ENCODE measurements at regions not wholly inside any gene's neighbourhood (a gene's known extent, or its start where the extent isn't known, plus 50 kb on each side); places are given as distances from the start of the nearest gene placed in this dataset.
"Not testable (repeated sequence)": the region's sequence is repeated elsewhere in the genome, so short reads cannot be mapped to it uniquely, and the experiment has no call there.

DNA sequence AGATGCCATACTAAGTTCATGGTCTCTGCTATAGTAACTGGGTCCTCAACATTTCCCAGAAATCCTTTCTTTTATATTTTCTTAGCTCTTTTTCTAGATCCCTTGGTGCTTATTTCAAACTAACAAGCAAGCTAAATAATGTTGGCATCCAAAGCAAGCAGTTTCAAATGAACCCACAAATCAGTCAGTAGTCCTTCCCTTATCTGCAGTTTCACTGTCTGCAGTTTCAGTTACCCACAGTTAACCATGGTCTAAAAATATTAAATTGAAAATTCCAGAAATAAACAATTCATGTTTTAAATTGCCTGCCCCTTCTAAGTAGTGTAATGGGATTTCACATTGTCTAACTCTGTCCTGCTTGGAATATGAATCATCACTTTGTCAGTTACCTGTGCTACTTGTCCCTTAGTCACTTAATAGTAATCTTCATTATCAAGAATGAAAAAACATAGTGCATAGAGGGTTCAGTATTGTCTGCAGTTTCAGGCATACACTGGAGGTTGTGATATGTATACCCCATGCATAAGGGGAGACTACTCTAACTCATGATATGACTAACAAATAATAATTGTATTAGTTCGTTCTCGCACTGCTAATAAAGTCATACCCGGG is 633.7 kb downstream of the MECOM start:
- no peak overlapping the region for H3K27ac Mint-ChIP-seq

DNA sequence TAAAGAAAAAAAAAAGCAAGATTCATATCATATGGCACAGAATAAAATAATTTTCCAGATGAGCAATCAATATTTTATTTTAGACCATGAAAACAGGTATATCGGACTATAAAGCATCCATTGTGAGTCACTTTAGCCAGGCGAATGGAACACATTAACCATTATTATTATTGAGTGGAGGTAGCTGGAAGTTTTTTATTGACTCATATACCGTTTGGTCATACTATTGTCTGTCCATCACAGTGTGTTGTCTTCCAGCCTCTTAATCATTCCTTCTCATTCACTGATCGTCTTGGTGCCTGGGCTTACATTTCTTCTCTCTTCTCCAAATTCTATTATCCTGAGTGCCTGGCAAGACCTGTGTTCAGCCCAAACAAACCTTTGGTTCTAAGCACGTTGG is 634.8 kb downstream of the MECOM start:
- Mint-ChIP-seq H3K4me1 (no peaks in the 10 kb centered on the region), H3K27me3 (no peaks in the 10 kb centered on the region), H3K4me3 (no peak overlapping the region), H3K9me3 (peaks cover 3% of the 10 kb centered on the region), H3K27ac (no peak overlapping the region), H3K36me3 (no peaks in the 10 kb centered on the region)
- ATAC-seq = no peak

More for the DNA sequence above, 633.7 kb downstream of the MECOM start:
- Mint-ChIP-seq H3K27me3 (no peaks in the 10 kb centered on the region), H3K9me3 (peaks cover 3% of the 10 kb centered on the region), H3K4me1 (no peaks in the 10 kb centered on the region), H3K36me3 (no peaks in the 10 kb centered on the region), H3K4me3 (no peak overlapping the region)
- no peak for ATAC-seq

DNA sequence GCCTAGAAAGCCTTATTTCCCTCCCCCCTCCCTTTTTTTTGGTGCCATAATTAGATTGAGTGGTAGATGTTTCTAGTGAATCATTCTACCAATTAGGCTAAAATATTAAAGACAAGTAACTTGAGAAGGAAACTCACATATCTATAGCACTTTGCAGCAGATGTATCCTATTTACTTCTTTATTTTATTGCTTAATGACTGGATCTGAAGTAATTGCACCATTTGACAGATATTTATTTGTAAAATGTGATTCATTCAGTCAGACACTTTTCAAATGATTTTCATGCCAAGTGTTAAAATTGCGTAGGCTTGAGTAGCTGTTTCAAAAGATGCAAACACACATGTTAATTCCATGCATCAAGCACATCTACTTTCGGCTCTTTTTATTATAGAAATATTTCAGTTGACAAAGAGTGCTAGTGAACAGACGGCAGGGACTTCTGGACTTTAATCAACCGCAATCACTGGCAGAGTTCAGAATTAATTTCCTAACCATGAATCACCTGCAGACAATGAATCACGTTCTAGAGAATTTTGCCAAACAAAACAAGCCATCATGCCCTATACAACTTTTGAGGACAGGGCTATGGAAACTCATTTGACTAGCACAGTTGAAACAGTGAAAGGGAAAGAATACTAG is 636.8 kb downstream of the MECOM start:
- Mint-ChIP-seq H3K4me1 (no peaks in the 10 kb centered on the region), H3K27me3 (no peaks in the 10 kb centered on the region), H3K9me3 (no peaks in the 10 kb centered on the region), H3K36me3 (no peaks in the 10 kb centered on the region), H3K27ac (no peak overlapping the region), H3K4me3 (no peak overlapping the region)
- no peak for ATAC-seq

DNA sequence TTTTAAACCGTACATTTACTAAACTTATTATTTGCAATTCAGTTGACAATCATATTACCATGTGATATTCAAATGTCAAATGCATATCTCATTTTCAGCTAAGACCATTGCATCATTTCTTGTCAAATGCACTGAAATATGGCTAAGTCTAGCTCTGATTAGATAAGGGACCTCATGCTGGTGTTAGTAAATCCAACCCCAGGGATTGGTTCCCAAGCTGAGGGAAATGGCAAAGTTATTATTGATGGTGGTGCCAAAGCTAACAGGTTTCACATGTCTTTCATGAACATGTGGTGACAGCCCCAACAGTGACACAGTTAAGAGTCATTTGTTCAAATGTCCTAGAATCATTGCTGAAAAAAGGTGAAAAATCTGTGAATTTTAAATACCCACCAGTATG is 641.1 kb downstream of the MECOM start:
- Mint-ChIP-seq H3K27ac (no peak overlapping the region), H3K4me3 (no peak overlapping the region), H3K9me3 (no peaks in the 10 kb centered on the region), H3K27me3 (no peaks in the 10 kb centered on the region), H3K36me3 (no peaks in the 10 kb centered on the region), H3K4me1 (no peaks in the 10 kb centered on the region)
- ATAC-seq = no peak

DNA sequence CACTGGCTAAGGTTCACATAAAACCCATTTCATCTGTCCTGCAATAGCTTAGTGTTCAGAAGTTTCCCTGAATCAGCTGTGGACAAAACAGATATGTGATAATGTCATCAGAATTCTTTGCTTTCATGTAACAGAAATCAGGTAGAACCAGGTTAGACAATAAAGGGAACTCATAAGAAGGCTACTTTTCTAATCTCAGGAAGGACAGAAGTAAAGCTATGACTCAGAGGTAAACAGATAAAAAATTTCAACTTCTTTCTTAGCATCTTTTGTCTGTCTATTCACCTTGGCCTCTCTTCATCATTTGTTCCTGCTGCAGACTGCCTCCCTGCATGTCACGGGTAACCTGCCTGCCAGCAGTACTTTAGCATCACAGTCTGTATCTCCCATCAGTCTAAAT is 643.1 kb downstream of the MECOM start:
- no peak for ATAC-seq
- Mint-ChIP-seq H3K9me3 (no peaks in the 10 kb centered on the region), H3K27me3 (no peaks in the 10 kb centered on the region), H3K27ac (no peak overlapping the region), H3K4me3 (no peak overlapping the region), H3K4me1 (no peaks in the 10 kb centered on the region), H3K36me3 (no peaks in the 10 kb centered on the region)

DNA sequence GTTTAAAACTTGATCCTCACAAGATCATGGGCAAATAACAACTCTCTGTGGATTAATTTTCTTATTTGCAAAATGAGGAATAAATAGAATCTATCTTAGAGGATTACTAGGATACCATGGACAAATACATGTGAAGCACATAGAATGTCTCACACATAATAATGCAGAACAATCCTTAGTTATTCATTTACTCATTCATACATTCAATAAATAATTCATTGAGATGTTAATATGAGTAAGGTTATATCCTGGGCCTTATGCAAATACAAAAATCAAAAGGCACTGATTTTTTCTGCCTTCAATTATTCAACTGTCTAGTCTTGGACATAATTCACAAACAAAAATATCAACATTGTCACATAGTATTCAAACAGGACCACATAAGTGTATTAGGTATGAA is 654.1 kb downstream of the MECOM start:
- ATAC-seq = no peak
- no peaks in the 10 kb centered on the region for H3K27me3 Mint-ChIP-seq
- peaks cover 2% of the 10 kb centered on the region for H3K9me3 Mint-ChIP-seq
- H3K4me3 Mint-ChIP-seq = no peak overlapping the region
- no peak overlapping the region for H3K27ac Mint-ChIP-seq
- H3K4me1 Mint-ChIP-seq = no peaks in the 10 kb centered on the region
- H3K36me3 Mint-ChIP-seq = no peaks in the 10 kb centered on the region

DNA sequence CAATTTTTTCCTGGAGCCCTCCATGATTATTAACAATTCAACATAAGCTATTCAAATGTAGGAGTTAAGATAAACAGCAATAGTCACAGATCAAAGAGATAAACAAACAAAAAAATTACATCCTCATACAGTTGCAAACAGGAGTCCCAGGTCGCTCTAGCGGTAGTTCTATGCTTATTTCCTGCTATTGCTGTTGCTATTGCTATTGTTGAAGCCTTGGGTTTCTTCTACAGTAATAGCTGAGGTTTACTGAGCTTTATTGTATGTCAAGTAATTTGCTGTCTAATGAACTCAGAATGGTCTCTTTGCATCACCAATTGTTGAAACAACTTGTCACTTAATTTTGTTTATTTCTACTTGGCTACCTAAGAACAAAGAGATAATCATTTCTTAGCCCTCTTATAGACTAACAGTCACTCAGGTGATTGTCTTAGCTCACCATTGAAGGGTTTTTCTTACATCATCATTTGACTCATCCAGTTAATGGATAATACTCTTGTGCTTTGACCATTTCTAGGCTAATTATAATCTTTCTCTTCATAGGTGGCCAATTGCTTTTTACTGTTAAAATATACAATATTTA is 654.6 kb downstream of the MECOM start:
- H3K36me3 Mint-ChIP-seq = no peaks in the 10 kb centered on the region
- H3K27me3 Mint-ChIP-seq = no peaks in the 10 kb centered on the region
- H3K9me3 Mint-ChIP-seq = peaks cover 2% of the 10 kb centered on the region
- no peaks in the 10 kb centered on the region for H3K4me1 Mint-ChIP-seq
- ATAC-seq = no peak
- no peak overlapping the region for H3K27ac Mint-ChIP-seq
- H3K4me3 Mint-ChIP-seq = no peak overlapping the region

DNA sequence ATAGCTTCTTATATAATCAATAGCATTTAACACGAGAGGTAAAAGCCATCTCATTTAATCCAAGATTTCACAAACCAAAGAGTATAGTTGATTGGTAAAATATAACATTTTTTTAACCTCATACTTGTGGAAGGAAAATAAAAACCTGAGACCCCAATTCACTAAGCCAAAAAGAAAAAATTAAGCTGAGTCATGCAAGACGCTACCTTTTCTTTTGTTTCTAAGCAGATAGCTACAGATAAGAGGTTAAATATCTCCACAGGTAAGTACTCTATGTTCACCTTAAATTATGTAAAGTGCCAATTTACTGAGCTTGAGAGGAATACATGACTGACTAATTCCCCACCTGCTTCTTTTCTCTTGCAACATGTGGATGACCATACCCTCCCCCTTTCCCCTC is 656.4 kb downstream of the MECOM start:
- Mint-ChIP-seq H3K9me3 (peaks cover 5% of the 10 kb centered on the region), H3K27me3 (no peaks in the 10 kb centered on the region), H3K4me1 (no peaks in the 10 kb centered on the region), H3K27ac (no peak overlapping the region), H3K36me3 (no peaks in the 10 kb centered on the region), H3K4me3 (no peak overlapping the region)
- ATAC-seq = no peak

DNA sequence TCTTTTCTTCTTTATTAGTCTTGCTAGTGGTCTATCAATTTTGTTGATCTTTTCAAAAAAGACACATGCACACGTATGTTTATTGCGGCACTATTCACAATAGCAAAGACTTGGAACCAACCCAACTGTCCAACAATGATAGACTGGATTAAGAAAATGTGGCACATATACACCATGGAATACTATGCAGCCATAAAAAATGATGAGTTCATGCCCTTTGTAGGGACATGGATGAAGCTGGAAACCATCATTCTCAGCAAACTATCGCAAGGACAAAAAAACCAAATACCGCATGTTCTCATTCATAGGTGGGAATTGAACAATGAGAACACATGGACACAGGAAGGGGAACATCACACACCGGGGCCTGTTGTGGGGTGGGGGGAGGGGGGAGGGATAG is 657.1 kb downstream of the MECOM start:
- H3K36me3 Mint-ChIP-seq, H3K4me1 Mint-ChIP-seq, ATAC-seq, H3K9me3 Mint-ChIP-seq, H3K27me3 Mint-ChIP-seq, H3K27ac Mint-ChIP-seq, H3K4me3 Mint-ChIP-seq: not testable (repeated sequence)

DNA sequence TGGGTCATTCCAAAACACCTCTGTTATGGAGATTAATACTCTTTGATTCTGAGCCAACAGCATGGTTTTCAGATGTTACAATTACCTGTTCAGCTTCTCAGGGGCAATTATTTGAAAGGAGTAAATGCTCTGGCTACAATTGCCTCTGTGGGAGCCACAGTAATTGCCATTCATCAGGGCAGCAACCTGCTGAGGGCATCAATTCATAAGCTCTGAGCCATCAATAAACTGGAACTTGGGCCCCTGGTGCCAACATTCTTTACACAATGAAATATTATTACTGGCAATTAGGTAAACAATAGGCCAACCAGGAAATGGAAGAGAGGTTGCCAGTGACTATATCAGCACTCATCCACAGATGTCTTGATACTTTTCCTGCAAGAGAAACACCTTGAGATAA is 660.8 kb downstream of the MECOM start:
- Mint-ChIP-seq H3K4me1 (no peaks in the 10 kb centered on the region), H3K27ac (no peak overlapping the region), H3K4me3 (no peak overlapping the region), H3K9me3 (peaks cover 2% of the 10 kb centered on the region), H3K36me3 (no peaks in the 10 kb centered on the region), H3K27me3 (no peaks in the 10 kb centered on the region)
- no peak for ATAC-seq

DNA sequence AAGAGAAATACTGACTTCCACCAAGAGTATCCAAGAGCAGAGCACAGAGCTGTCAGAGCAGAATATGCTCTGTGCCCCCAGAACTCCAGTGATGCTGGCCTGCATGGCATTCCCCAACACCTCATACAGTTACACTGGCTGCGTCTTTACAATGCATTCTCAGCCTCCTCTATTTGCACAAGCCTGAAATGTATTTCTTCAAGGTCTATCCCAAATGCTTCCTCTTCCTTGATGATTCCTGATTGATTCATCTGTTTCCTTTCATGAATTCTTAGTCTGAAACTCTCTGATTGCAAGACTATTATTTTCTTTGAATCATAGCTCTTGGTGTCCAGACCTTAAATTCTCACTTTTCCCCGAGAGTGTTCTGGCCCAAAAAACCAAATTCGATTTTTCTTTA is 664.7 kb downstream of the MECOM start:
- no peaks in the 10 kb centered on the region for H3K36me3 Mint-ChIP-seq
- no peak for ATAC-seq
- H3K9me3 Mint-ChIP-seq = peaks cover 2% of the 10 kb centered on the region
- no peaks in the 10 kb centered on the region for H3K27me3 Mint-ChIP-seq
- H3K4me1 Mint-ChIP-seq = no peaks in the 10 kb centered on the region
- no peak overlapping the region for H3K27ac Mint-ChIP-seq
- H3K4me3 Mint-ChIP-seq = no peak overlapping the region

DNA sequence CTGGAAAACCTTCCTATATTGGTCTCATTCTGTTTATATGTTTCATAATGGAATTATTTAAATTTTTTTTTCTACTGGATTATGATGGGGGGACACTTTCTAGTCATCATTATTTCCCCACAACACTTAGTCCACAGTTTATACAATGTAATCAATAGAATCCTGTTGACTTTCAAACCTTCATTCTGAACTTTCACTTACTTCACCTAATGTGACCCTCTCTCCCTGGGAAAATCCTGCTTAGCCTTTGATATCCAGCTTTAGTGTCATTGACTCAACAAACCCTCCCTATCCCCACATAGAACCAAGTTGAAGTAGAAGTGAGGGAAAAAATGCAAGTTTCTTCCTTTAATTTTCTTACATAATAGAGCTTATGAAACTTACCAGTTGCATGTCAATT is 666.0 kb downstream of the MECOM start:
- Mint-ChIP-seq H3K4me3 (no peak overlapping the region), H3K27me3 (no peaks in the 10 kb centered on the region), H3K9me3 (no peaks in the 10 kb centered on the region), H3K36me3 (no peaks in the 10 kb centered on the region), H3K27ac (no peak overlapping the region), H3K4me1 (no peaks in the 10 kb centered on the region)
- ATAC-seq = no peak

DNA sequence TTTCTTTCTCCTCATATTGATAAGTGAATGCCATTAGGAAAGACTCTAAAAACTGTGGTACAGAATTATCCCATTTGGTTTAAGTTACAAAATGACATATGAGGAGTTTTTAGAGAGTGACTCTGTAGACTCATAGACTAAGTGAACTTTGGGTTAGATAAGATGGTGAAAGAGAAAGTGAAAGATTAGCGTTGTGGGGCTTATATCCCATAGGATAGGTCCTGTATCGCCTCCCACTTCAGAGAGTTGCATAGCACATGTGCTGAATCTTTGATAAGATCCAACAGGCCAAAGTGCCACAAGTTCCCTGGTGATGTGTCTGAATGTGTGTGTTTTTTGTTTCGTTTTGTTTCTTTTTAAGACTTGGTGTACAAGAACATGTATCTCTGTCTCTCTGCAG is 666.9 kb downstream of the MECOM start:
- no peaks in the 10 kb centered on the region for H3K4me1 Mint-ChIP-seq
- H3K27ac Mint-ChIP-seq = no peak overlapping the region
- H3K27me3 Mint-ChIP-seq = no peaks in the 10 kb centered on the region
- H3K4me3 Mint-ChIP-seq = no peak overlapping the region
- H3K9me3 Mint-ChIP-seq = no peaks in the 10 kb centered on the region
- H3K36me3 Mint-ChIP-seq = no peaks in the 10 kb centered on the region
- ATAC-seq = no peak

DNA sequence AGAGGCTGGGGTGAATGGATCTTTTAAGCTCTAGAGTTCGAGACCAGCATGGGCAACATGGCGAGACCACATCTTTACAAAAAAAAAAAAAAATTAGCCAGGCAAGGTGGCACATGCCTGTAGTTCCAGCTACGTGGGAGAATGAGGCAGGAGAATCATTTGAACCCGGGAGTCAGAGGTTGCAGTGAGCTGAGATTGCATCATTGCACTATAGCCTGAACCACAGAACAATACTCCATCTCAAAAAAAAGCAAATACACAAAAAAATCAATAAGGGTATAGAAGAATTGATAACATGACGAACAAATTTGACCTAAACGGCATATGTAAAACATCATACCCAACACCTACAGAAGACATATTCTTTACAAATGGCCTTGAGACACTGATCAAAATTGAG is 668.4 kb downstream of the MECOM start:
- no peaks in the 10 kb centered on the region for H3K9me3 Mint-ChIP-seq
- no peaks in the 10 kb centered on the region for H3K4me1 Mint-ChIP-seq
- no peak overlapping the region for H3K4me3 Mint-ChIP-seq
- no peak overlapping the region for H3K27ac Mint-ChIP-seq
- no peaks in the 10 kb centered on the region for H3K36me3 Mint-ChIP-seq
- no peak for ATAC-seq
- H3K27me3 Mint-ChIP-seq = no peaks in the 10 kb centered on the region

DNA sequence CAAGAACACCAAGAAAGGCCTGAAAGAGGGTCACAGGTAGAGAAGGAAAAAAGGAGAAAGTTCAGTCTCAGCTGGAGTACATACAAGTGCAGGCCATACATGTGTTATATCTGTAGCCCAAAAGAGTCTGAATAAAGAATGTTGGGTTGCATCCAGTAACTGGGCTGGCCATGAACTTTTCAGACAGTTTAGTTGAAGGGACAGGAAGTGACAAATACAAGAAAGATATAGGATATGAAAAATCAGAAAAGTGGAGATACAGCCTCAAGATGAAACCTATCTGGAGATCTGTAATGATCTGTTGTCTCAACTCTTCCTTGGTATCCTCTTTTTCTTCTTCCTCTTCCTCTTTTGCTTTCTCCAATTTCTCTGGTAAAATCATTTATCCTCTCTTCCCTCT is 671.7 kb downstream of the MECOM start:
- H3K27ac Mint-ChIP-seq = no peak overlapping the region
- no peaks in the 10 kb centered on the region for H3K36me3 Mint-ChIP-seq
- no peaks in the 10 kb centered on the region for H3K9me3 Mint-ChIP-seq
- ATAC-seq = no peak
- H3K27me3 Mint-ChIP-seq = no peaks in the 10 kb centered on the region
- H3K4me1 Mint-ChIP-seq = no peaks in the 10 kb centered on the region
- H3K4me3 Mint-ChIP-seq = no peak overlapping the region

DNA sequence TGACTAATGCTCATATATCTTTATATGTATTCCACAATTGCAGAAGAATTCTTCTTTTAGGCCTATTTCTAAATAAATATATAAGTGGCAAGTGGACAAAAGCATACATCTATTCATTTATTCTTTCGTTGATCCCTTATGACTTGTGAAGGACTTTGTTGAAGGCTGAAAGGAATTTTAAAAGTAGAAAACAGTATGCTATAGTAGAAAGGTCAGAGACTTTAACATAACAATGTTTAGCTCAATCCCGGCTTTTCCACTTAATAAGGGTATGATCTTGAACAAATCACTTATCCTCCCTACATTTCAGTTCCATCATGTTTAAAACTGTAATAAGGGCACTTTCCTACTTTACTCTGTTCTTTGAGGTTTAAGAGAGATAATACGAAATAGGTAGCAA is 672.9 kb downstream of the MECOM start:
- Mint-ChIP-seq H3K4me1 (no peaks in the 10 kb centered on the region), H3K9me3 (no peaks in the 10 kb centered on the region), H3K36me3 (no peaks in the 10 kb centered on the region), H3K27ac (no peak overlapping the region), H3K27me3 (no peaks in the 10 kb centered on the region), H3K4me3 (no peak overlapping the region)
- ATAC-seq = no peak
